22Rv1 (cell line): ENCODE measurements at regions not wholly inside any gene's neighbourhood (a gene's known extent, or its start where the extent isn't known, plus 50 kb on each side); places are given as distances from the start of the nearest gene placed in this dataset.

Source experiments
- CTCF ChIP-seq: fragments of 450-650 bp; IDR thresholded peaks from 2 replicates; pipeline ENCODE4 v1.5.1; 2017; ENCODE audit warnings: mild to moderate bottlenecking
- ZFX ChIP-seq: fragments of 450-650 bp; IDR thresholded peaks from 2 replicates; pipeline ENCODE4 v1.6.1; 2017; ENCODE audit warnings: antibody characterized with exemption, borderline replicate concordance

GRCh38 chr1:58933599-58933926 is 149.7 kb upstream of the JUN start:
- TF ChIP-seq CTCF (no peak), ZFX (no peak)
